ENCODE measurements at regions not wholly inside any gene's neighbourhood (a gene's known extent, or its start where the extent isn't known, plus 50 kb on each side); places are given as distances from the start of the nearest gene placed in this dataset.
"Not testable (repeated sequence)": the region's sequence is repeated elsewhere in the genome, so short reads cannot be mapped to it uniquely, and the experiment has no call there.

DNA sequence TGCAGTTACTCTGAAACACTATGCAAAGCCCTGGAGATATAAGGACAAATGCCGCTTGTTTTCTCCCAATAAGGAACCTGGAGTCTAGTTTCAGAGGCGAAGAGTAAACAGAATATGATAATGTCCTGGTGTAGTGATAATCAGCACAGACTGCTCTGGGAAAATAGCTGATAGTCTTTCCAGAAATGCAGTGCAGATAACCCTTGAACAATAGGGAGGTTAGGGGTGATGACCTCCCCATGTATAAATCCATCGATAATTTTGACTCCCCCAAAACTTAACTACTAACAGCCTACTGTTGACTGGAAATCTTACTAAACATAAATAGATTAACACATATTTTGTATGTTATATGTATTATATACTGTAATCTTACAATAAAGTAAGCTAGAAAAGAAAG is 1280.9 kb upstream of the TENM3 start:
- DNase-seq (ENCODE audit: low read depth, low spot score): no peak

DNA sequence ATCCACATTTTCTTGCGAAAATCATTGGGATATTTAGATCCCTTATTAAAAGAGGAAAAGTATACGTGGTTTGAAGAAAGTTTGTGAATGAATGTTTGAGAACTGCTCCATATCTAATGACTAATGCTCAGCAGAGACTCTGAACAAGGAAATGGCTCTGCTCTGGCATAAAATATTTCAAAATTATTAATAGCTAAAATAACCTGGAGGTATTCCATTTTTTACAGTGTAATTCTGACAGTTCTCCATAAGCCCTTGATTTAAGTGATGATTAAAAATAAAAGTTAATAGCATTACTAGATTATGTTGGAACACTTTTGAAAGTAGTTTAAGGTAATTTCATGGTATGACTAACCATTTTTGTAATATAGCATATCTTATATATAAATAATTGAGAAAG is 1276.9 kb upstream of the TENM3 start:
- no peak for DNase-seq (ENCODE audit: low read depth, low spot score)

DNA sequence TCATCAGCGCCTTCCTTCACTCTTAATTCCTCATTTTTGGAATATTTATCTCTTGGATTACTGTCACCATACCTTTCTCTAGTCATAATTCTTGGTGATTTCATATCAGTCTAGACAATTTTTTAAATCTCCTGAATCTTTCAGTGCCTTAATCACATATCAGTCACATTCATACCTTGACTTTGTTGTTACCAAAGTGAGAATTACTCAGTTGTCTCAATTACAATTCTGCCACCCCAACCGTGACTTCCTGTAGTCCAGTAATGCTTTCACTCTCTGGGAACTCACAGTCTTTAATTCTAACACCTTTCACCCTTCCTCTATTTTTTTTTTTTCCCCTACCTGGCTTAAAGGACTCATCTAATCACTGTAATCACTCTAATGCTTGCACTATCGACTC is 1275.3 kb upstream of the TENM3 start:
- DNase-seq (ENCODE audit: low read depth, low spot score): no peak

DNA sequence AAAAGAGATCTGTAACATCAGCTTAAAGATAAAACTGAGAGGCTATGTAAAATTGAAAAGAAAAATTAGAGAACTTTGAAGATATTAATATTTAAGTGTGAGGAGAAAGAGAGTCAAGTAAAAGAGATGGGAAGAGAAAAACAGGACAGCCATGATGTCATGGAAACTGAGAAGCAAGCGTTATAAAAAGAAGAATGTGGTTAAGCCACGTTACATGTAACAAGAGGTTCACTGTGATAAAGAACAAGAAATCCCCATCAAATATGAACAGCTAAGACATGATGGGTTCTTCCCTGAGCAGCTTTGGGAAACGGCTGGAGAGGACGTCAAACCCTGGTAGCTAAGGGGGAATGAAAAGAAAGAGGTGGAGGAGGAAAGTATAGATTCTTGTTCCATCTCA is 1269.3 kb upstream of the TENM3 start:
- DNase-seq (ENCODE audit: low read depth, low spot score): no peak

DNA sequence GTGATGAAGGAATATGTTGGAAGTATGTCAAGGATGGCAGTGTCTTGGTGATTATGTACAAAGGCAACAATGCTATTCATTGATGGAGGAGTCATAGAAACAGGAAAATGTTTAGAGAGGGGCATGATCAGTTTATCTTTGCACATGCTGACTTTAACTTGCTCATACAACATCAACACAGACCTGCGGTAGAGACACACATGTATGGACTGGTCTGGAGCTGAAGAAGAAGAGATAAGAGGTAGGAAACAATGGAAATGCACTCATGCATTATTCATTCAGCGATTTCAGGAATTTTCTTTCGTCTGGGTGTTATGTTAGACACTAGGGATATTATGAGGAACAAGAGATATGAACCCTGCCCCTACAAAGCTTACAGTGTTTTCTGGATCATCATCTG is 1252.3 kb upstream of the TENM3 start:
- DNase-seq (ENCODE audit: low read depth, low spot score): no peak

DNA sequence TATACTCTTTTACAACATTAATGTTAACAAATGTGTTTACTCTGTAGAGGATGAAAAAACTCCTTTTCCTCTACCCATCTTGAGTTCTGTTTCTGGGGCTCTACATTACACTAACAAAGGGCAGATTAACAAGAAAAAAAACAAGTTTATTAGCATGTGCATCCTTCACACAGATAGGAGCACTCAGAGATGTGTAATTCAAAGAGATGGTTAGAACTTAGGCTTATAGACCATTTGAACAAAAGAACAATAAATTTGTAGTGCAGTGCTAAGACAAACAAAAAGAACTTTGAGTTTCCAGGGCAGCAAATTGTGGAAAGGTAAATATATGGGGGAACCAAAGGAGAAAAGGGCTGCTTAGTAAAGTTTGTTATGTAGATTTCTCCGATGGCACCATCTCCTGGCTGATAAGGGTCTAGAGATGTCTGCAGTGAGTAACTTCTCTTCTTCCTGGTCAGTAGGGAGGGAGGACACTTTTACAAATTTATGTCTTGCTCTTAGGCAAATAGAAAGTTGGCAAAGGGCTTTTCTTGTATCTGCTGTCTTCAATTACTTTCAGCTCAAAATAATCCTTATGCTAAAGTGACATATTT is 1249.9 kb upstream of the TENM3 start:
- no peak for DNase-seq (ENCODE audit: low read depth, low spot score)

DNA sequence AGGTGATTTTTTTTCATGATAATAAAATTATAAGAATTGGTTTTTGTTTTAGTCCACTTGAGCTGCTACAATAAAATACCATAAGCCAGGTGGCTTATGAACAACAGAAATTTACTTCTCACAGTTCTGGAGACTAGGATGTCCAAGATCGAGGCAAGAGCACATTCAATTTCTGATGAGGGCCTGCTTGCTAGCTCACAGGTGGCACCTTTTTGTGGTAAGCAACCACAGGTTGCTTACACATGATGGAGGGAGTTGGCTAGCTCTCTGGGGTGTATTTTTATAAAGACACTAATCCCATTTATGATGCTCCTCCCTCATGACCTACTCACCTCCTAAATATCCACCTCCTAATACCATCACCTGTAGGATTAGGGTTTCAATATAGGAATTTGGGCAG is 1248.5 kb upstream of the TENM3 start:
- no peak for DNase-seq (ENCODE audit: low read depth, low spot score)

DNA sequence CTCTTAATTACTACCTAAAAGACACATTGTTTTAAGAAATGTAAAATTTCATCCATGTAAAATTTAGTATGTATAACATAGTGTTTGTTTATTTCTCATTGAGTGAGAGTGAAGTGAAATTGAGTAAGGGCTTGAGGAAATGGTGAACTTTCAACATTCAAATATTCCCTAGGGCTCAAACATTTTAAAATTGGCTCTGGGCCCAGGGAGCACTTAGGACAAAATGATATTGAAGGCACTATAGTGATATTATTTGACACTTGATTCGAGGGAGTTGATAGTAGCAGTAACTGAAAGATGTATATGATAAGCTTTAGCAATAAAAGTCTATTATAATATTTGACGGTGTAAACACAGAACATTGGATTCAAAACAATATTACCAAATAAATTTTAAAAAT is 1244.0 kb upstream of the TENM3 start:
- no peak for DNase-seq (ENCODE audit: low read depth, low spot score)

DNA sequence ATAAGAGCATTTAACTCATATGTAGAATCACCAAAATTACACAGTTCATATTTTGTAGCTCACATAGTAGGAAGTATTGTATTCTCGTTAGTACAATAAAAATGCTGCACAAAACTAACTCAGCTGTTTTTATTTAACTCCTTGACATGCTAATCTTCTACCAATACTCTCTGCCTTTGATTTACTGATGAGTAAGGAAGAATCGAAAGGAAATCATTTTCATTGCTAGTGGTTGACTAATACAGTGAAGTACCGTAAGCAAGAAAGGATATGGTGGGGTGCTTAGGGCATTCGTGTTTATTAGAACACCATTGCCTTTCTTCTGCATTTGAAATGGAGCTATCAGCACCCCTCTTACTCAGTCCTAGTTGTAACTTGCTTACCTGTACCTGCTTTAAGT is 1239.1 kb upstream of the TENM3 start:
- no peak for DNase-seq (ENCODE audit: low read depth, low spot score)

DNA sequence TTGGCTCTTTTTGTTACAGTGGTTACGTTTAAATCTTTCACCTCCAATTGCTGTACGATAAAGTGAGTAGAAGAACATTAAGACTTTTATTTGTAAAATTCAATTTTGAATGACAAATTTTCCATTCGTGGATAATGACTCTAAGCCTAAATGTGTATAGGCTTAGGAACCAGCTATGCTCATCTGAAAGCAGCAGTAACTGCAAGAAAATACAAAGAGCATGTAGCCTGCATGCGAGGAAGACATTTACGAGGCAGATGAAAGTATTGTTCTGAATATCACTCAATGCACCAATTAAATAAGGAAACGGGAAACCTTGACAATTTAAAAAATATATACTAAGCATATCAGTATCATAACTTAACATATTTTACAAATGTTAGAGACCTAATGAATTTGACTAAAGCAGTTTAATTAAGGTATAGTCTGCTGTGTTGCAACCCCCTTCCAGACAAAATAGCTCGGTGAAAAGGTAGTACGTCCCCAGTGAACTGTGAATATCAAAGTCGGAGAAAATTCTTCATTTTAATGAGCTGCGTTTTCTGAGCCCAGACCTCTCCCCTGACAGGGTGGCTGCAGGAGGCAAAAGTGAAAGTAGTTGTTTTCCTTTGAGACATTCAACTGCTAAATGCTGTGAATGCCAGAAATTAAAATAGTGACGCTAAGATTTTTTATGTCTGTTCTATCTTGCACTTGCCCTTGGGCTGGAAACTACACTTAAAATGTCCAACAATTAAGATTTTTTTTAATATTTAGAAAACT is 1236.5 kb upstream of the TENM3 start:
- no peak for DNase-seq (ENCODE audit: low read depth, low spot score)

DNA sequence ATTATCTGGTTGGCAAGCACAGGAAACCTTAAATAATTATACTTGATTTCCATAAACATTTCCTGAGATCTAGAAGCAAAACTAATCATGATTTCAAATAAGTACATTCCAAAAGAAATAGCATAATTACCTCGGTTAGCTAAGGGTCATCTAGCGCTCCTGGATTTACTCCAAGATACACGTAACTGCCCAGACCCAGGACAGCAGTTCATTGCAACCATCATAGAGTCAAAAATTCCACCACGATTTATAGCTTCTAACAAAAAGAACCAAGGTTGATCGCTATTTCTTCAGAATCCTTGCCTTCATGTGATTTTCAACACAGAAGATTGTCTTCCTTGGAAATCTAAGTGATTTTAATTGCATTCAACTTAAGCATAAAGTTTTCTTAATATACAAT is 1235.5 kb upstream of the TENM3 start:
- no peak for DNase-seq (ENCODE audit: low read depth, low spot score)

DNA sequence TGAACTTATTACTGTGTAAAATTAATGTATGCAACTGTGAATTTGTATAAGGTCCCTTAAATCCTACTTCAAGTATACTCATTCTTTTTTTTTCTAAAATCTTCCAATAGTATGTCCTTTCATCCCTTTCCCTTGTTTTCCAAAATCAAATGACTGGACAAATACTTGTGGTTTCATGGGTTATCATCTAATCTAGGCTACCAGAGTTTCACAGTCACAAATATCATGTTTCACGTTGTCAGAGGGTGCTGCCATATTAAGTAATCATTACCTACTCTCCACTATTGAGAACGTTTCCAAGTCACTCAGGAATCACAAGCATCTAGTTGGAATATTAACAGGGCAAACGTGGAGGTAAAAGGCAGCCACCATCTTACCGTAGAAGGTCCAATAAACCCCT is 1235.0 kb upstream of the TENM3 start:
- no peak for DNase-seq (ENCODE audit: low read depth, low spot score)

DNA sequence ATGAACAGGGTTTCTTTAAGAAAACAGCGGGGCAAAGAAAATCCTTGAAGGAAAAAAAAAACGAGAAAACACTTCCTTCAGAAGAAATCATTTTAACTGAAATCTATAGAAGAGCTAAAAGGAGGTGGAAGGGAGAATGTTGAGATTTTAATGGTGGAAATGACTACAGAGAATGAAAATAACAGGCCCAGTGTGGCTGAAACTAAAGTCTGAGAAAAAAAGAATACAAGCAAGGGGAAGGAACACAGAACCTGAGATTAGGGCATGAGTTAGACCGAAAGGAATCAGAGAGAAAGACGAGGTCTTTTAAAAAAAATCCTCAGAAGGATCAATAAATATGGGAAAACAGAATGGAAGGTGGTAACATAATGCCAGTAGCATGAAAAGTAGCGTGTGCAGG is 1230.0 kb upstream of the TENM3 start:
- no peak for DNase-seq (ENCODE audit: low read depth, low spot score)

DNA sequence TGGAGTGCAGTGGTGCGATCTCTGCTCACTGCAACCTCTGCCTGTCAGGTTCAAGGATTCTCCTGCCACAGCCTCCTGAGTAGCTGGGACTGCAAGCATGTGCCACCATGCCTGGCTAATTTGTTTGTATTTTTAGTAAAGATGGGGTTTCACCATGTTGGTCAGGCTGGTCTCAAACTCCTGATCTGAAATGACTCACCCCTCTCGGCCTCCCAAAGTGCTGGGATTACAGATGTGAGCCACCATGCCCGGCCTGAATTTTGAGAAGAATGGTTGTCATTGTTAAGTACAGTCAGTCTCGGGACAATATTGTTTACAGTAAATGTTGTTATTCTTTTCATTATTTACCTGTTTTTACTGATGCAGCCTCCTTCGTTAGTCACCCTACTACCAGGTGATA is 1226.2 kb upstream of the TENM3 start:
- DNase-seq (ENCODE audit: low read depth, low spot score): no peak

DNA sequence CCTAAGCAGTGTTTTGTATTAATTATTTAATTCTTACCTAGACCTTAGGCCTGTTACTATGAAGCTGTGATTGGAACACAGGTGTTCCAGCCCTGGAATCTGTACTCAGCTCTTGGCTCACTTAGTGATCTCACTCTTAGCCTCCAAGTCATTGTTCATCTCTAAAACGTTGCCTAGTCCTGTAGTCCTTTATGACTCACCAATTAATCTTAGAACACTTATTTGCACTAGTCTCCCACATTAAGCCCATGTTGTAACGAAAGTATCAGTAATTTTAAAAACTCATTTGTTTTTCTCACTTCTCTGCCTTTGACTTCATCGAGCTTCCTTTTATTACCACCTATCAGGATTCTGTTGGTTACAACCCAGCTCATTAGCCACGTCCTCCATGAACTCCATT is 1224.7 kb upstream of the TENM3 start:
- DNase-seq (ENCODE audit: low read depth, low spot score): no peak

DNA sequence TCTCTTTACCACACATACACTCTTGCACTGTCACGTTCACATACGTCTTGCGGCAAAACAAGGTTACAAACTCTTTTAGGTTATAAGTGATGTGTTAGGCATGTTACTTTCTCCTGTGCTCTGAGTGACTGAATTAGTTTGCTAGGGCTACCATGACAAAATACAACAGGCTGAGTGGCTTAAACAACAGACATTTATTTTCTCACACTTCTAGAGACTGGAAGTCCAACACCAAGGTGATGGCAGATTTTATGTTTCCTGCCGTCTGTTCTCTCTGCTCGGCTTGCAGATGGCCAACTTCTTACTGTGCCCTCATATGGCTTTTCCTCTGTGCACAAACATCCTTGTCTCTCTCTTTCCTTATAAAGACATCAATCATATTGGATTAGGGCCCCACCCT is 1224.3 kb upstream of the TENM3 start:
- no peak for DNase-seq (ENCODE audit: low read depth, low spot score)

DNA sequence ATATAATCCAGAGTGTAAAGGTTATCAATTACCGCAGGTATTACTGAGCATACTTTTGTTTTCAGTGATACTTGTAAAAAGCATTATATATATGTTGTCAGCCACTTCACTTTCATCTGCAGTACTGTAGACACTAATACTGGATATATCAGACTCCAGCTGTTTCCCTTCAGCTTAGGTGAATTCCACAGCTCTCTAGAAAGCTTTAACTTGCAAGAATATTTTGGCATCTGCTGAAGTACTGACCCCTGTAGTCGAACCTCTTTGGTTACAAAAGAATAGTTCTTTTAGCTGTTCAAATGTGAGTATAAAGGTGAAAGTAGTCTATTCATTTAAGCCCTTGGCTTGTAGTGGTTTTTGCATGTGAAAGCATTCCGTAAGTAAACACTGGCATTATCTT is 1222.7 kb upstream of the TENM3 start:
- no peak for DNase-seq (ENCODE audit: low read depth, low spot score)

DNA sequence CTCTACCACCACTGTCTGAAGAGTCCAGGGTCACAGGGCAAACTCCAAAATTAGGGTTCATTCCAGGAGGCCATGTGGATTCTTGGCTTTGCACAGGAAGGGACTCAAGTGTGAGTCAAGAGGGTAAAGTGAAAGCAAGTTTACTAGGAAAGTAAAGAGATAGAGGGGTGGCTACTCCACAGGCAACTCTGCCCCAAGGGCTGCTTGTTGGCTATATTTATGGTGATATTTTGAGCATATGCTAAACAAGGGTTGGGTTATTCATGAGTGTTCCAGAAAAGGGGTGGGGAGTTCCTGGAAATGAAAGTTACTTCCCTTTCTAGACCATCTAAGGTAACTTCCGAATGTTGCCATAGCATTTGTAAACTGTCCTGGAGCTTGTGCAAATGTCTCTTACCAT is 1222.0 kb upstream of the TENM3 start:
- DNase-seq (ENCODE audit: low read depth, low spot score): no peak

DNA sequence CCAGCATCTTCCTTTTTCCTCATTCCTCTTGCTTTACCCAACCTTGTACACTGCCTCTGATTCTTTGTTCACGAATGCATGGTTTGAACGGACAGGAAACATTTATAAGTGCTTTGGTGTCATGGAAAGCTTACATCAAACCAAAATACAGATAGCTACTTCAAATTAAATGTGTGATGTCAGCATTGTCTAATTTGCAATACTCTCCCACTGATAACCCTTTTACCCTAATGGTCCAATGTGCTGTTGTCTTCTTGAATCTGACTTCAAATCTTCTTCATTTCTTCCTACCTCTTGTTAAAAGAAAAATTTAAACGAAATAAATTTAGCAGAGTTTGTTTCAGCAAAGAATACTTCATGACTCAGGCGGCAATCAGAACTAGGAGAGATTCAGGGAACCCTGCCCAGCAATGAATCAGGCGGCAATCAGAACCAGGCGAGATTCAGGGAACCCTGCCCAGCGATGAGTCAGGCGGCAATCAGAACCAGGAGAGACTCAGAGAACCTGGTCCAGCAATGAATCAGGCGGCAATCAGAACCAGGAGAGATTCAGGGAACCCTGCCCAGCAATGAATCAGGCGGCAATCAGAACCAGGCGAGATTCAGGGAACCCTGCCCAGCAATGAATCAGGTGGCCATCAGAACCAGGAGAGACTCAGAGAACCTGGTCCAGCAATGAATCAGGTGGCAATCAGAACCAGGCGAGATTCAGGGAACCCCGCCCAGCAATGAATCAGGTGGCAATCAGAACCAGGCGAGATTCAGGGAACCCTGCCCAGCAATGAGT is 1212.9 kb upstream of the TENM3 start:
- not testable (repeated sequence) for DNase-seq (ENCODE audit: low read depth, low spot score)

DNA sequence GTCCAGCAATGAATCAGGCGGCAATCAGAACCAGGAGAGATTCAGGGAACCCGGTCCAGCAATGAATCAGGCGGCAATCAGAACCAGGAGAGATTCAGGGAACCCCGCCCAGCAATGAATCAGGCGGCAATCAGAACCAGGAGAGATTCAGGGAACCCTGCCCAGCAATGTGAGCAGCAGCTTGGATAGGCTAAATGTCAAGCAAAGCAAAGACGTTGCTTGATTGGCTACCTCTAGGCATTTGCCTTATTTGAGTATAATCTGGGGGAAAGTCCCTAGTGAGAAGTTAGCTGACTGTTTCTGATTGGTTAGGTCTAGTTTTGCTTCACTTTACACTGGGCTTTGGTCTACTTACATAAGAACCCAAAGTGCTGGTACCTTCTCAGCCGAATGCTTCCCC is 1212.2 kb upstream of the TENM3 start:
- DNase-seq (ENCODE audit: low read depth, low spot score): no peak

DNA sequence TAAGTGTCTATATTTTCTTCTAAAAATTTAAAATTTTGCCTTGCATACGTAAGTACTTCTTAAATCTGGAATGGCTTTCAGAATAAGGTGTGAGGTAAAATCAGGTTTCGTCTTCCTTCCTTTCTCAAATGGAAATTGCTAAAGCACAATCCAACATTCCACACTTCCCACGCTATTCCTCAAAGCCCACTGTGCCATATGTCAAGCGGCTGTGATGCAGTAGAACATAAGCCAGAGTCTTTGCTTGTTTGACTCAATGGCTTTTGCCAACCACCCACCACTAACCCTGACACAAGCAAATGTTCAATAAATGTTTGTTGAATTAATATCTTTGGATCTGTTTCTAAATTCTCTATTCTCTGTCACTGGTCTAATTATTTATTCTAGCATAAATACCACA is 1199.7 kb upstream of the TENM3 start:
- DNase-seq (ENCODE audit: low read depth, low spot score): no peak

DNA sequence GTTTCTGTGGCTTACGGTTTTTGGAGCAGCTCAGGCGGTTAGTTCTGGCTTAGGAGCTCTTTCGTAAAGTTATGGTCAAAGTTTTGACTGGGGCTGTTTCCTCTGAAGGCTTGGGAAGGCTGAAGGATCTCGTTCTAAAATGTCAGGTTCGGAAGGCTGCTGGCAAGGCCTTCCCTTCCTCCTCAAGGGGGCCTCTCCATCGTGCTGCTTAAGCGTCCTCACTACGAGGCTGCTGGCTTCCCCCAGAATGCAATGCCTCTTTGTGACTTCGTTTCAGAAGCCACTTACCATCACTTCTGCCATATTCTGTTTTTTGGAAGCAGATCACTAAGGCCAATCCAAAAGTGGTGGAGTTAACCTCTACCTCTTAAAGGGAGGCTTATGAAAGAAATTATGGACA is 1196.4 kb upstream of the TENM3 start:
- no peak for DNase-seq (ENCODE audit: low read depth, low spot score)

DNA sequence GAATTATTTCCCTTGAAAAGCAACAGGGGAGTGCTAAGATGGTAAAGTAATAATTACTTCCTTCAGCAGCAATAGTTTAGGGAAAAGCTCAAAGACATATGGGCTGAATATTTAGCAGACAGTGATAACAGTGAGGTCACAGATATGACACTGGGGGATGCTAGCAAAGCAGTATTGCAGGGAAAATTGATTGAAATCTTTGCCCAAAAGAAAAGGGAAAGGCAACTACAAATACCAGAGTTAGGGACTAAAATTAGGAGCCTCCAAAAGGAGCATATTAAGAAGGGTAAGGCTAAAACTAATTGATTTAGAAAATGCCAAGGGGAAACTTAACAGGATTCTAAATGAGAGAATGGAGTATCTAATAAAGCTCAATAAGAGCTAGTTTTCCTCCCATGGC is 1191.3 kb upstream of the TENM3 start:
- no peak for DNase-seq (ENCODE audit: low read depth, low spot score)

Data from smooth muscle cell of the brain vasculature (primary cell).